ENCODE measurements at regions not wholly inside any gene's neighbourhood (a gene's known extent, or its start where the extent isn't known, plus 50 kb on each side); places are given as distances from the start of the nearest gene placed in this dataset.

DNA sequence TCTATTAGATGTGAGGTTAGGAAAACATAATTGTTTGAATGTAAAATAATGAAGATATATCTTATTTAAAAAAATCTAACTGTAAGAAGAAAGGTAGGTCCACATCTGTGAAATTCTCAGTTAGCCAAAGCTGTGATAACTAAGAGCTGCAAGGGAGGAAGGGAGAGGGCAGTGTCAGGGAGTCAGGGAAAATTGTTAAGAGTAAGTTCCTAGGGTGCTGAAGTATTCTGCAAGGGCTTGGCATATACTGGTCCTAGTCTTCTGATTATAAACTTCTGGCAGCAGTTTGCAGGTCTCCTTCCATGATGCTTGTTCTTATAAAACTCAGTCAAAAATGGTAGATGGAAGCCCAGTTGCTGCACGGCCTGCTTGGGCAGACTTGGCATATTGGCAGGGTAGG, 233.2 kb downstream of the NMUR2 start:
- TF ChIP-seq, protein P1, sequence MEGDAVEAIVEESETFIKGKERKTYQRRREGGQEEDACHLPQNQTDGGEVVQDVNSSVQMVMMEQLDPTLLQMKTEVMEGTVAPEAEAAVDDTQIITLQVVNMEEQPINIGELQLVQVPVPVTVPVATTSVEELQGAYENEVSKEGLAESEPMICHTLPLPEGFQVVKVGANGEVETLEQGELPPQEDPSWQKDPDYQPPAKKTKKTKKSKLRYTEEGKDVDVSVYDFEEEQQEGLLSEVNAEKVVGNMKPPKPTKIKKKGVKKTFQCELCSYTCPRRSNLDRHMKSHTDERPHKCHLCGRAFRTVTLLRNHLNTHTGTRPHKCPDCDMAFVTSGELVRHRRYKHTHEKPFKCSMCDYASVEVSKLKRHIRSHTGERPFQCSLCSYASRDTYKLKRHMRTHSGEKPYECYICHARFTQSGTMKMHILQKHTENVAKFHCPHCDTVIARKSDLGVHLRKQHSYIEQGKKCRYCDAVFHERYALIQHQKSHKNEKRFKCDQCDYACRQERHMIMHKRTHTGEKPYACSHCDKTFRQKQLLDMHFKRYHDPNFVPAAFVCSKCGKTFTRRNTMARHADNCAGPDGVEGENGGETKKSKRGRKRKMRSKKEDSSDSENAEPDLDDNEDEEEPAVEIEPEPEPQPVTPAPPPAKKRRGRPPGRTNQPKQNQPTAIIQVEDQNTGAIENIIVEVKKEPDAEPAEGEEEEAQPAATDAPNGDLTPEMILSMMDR (IDR thresholded peaks at IDR 0.05), result no peak
- TF ChIP-seq NFE2L2 (conservative IDR thresholded peaks at IDR 0.05; ENCODE audit: low read length), result no peak
